ENCODE measurements at regions not wholly inside any gene's neighbourhood (a gene's known extent, or its start where the extent isn't known, plus 50 kb on each side); places are given as distances from the start of the nearest gene placed in this dataset.
A peak's percentile ranks its signal among the peaks of the same experiment; 100 is the strongest.

DNA sequence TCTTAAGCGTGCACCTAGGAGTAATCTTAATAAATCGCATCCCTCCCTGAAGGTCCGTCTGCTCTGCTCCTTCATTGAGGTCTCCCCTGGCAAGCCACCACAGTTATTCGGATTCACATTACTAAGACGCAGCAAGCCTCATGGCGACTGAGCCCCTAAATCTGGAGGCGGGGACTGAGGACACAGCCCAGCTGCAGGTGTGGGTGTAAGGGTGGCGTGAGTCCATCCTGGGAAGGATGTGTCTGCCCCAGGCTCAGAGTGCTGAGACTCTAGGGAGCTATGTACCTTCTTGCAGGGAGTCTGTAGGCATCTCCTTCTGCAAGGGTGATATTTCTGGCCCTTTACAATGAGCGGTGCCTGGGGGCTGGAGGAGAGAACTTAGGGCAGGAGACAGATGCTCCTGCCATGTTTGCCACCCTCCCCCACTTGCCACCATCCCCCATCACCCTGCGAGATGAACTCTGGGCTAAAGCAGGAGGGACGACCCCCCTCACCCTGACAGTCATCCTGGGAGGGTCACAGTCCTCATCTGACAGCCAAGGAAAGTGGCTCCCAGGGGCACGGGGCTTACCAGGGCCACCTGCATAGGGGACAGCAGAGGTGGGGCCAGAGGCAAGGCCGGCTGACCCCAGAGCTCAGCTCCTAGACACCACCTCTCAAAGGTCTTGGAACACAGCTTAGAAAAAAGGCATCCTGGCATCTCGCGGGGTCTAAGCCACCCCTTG is 76.4 kb upstream of the FCN1 start:
- ATAC-seq (no peak), DNase-seq (peak in 2 of 4 donors; percentile 9 to 24)
- Histone ChIP-seq H3K4me3 (no peak overlapping the region), H3K36me3 (no peaks in the 10 kb centered on the region), H3K9me3 (peaks cover 0 to 3% of the 10 kb centered on the region in 2 donors), H3K27ac (no peak overlapping the region), H3K27me3 (no peaks in the 10 kb centered on the region), H3K4me1 (no peaks in the 10 kb centered on the region)
- TF ChIP-seq, protein P1, sequence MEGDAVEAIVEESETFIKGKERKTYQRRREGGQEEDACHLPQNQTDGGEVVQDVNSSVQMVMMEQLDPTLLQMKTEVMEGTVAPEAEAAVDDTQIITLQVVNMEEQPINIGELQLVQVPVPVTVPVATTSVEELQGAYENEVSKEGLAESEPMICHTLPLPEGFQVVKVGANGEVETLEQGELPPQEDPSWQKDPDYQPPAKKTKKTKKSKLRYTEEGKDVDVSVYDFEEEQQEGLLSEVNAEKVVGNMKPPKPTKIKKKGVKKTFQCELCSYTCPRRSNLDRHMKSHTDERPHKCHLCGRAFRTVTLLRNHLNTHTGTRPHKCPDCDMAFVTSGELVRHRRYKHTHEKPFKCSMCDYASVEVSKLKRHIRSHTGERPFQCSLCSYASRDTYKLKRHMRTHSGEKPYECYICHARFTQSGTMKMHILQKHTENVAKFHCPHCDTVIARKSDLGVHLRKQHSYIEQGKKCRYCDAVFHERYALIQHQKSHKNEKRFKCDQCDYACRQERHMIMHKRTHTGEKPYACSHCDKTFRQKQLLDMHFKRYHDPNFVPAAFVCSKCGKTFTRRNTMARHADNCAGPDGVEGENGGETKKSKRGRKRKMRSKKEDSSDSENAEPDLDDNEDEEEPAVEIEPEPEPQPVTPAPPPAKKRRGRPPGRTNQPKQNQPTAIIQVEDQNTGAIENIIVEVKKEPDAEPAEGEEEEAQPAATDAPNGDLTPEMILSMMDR (IDR thresholded peaks at IDR 0.05): no peak
- intact Hi-C loops (cut with DNase I): no loop called here

DNA sequence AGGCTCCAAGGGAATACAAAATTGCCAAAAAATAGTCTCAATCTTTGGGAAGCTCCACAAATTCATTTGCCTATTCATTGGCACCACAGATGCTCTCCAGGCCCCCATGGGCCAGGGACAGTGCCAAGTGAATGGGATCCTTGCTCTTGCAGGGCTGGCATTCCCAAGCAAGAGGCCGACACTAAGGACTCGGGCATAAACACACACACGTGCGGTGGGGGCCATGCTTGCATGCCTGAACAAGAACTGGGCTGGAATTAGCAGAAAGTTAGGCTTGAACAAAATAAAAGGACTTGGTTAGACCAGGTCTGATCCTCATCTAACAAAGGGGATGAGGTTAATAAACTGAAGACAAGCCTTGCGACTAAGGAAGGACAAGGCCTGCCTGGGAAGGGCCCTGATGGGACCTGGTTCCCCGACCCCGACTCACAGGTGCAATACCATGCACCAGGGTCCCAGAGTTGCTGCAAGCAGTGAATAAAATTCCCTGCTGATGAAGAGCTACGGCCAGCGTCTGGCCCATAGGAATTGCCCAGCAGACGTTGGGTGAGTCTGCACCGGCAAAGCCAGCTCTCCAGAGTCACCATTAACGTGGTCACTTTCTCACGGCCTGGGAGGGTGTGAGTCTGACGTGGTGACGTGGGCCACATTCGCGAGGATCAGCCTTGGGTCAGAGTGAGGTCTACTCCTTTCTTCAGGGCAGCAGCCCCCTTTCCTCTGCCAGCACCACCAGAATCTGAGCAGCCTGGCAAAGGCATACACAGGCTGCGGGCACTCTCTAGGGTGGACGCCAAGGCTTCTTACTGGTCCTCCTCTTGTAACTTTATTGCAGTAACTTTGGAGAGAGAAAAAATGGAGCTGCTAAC is 77.4 kb upstream of the FCN1 start:
- ATAC-seq: no peak
- TF ChIP-seq, protein P1 (IDR thresholded peaks at IDR 0.05): no peak
- DNase-seq: peak in 1 of 4 donors; percentile 22
- intact Hi-C loops (cut with DNase I): no loop called here
- Histone ChIP-seq H3K27ac (no peak overlapping the region), H3K4me3 (no peak overlapping the region), H3K36me3 (no peaks in the 10 kb centered on the region), H3K27me3 (no peaks in the 10 kb centered on the region), H3K4me1 (no peaks in the 10 kb centered on the region), H3K9me3 (peaks cover 0 to 11% of the 10 kb centered on the region in 2 donors)

DNA sequence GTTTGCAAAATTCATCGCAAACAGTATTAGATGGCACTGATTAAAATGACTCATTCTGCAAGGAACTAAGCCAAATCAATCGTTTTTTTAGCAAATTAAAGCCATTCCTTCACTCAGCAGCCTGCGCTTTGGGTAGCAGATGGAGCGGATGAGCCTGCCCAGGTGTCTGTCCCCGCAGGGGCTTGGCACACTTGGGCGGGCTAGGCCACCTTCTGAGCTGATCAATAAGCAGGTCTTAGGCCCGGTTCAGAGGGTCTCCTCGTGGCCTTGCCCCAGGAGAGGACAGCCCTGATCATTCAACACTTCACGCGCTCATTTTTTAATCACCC is 78.0 kb upstream of the FCN1 start:
- no peaks in the 10 kb centered on the region for H3K4me1 ChIP-seq
- no peak overlapping the region for H3K4me3 ChIP-seq
- ATAC-seq: no peak
- TF ChIP-seq, protein P1 (IDR thresholded peaks at IDR 0.05): no peak
- H3K27ac ChIP-seq: no peak overlapping the region
- H3K27me3 ChIP-seq: no peaks in the 10 kb centered on the region
- intact Hi-C loops (cut with DNase I): no loop called here
- no peak for DNase-seq
- no peaks in the 10 kb centered on the region for H3K36me3 ChIP-seq
- H3K9me3 ChIP-seq: peaks cover 0 to 17% of the 10 kb centered on the region in 2 donors

DNA sequence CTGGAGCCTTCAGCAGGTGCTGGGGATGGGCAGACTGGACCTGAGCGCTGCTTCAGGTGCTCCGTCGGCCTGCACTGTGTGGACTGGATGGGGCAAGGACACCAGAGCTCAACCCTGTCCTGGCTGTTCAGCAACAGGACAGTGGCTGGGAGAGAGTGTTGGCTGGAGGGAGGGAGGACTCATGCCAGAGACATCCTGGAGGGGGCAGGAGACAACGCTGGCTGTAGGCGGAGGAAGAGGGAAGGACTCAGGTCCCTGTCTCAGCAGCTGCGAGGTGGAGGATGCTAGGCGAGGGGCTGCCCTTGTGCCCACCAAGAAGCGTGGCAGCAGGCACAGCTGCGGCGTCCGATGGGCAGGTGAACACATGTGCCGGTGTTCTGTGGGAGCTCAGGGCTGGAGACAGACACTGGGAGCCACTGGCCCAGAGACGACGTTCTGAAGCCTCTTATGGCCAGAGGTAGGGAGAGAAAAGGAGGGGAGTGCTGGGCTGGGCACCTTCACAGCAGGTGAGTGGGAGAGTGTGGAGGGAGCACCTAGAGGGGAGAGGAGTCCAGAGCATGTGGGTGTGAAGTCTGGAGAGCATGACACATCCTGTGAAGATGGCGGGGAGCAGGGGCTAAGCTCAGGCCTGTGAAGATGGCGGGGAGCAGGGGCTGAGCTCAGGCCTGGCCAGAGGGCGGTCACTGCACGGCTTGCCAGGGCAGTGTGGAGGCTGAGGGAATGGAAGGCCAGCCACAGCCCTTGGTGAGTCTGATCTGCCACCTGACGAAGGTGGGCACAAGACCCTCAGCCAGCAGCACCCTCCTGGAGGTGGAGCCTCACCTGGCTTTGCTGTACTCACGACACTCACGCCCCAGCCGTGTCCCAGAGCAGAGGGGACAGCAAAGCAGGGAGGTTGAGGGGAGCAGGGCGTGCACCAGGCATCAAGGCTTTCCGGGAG is 79.1 kb upstream of the FCN1 start:
- Histone ChIP-seq H3K27ac (no peak overlapping the region), H3K4me3 (no peak overlapping the region), H3K9me3 (peaks cover 0 to 27% of the 10 kb centered on the region in 2 donors), H3K4me1 (no peaks in the 10 kb centered on the region), H3K36me3 (no peaks in the 10 kb centered on the region), H3K27me3 (no peaks in the 10 kb centered on the region)
- ATAC-seq (no peak), DNase-seq (peak in 1 of 4 donors; percentile 22)
- TF ChIP-seq, protein P1 (IDR thresholded peaks at IDR 0.05): no peak
- intact Hi-C loops (cut with DNase I): no loop called here

All from left lung (tissue), 4 donors.